ENCODE measurements at regions not wholly inside any gene's neighbourhood (a gene's known extent, or its start where the extent isn't known, plus 50 kb on each side); places are given as distances from the start of the nearest gene placed in this dataset.
"Not testable (repeated sequence)": the region's sequence is repeated elsewhere in the genome, so short reads cannot be mapped to it uniquely, and the experiment has no call there.

DNA sequence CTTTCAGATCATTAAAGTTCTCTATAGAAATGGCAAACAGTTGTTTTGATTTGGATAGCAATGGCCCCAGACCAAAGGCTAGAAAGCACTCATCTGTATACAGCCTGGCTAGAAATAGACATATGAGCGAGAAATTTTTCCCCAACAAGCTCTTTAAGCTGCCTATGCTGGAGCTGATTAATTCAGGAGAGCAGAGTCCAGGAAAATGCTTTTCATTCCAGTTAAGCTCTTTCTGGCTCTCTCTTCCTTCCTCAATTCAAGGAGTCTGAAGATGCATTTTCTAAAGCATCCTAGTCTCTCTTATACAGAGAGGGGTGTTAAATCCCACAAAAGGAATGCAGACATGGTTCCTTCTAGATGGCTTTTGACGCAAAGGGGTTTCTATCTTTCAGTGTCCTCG lies 141.7 kb upstream of the RAI2 start:
- no peak for DNase-seq

- no peak for DNase-seq
Observed at GRCh38 chrX:17994429-17994828, 133.3 kb upstream of the RAI2 start.

DNA sequence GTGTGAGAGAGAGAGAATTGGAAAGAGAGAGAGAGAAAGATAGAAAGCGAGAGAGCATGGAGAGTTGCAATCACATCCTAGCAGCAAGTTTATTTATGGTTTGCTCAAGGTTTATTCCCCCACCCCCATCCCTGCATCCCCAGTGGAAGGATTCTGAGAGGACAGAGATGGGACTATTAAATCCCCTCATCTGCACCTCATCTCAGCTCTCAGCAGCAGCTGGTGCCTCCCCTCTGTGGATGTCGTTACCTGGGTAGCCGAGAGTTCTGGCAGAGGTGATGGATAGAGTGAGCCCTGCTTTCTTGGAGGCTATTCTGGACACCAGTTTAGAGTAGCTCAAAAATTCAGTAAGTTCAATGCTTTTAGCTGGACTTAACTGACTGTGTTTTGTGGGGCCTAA lies 132.0 kb upstream of the RAI2 start:
- DNase-seq: no peak

- DNase-seq: no peak
Observed at GRCh38 chrX:17990532-17990931, 129.4 kb upstream of the RAI2 start.

DNA sequence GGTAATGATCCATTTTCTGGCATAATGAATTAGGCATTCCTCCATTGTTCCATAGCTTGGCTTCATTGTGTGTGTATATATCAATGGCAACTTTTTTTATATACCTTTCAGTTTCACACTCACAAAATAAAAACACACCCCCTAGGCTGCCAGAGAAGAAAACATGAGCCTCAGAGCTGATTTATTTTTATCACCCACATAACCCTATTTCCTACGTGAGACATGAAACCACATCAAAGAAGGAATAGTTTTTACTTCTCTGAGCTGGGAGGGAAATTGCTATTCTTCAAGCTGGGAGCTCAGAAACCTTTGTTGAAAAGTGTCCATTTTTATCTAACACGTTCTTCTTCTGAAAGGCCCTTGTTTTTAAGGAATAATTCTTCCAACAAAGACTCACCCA lies 126.7 kb upstream of the RAI2 start:
- no peak for DNase-seq

GRCh38 chrX:17986977-17987376 lies 125.9 kb upstream of the RAI2 start:
- no peak for DNase-seq

DNA sequence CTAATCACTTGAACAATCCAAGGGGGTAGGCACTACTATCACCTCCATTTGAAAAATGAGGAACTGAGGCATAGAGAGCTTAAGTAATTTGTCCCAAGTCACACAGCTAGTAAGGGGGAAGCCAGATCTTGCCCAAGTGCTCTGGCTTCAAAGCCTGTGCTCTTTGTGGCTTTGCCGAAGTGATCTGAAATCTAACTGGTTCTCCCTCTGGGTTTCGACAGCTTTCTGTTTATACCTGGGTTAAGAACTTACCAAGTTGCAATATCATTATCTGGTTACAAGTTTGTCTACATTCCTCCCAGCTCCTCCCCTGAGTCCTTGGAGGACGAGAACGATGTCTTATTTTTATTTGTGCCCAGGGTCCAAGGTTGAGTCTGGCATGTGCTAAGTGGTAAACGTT lies 125.3 kb upstream of the RAI2 start:
- DNase-seq: no peak

DNA sequence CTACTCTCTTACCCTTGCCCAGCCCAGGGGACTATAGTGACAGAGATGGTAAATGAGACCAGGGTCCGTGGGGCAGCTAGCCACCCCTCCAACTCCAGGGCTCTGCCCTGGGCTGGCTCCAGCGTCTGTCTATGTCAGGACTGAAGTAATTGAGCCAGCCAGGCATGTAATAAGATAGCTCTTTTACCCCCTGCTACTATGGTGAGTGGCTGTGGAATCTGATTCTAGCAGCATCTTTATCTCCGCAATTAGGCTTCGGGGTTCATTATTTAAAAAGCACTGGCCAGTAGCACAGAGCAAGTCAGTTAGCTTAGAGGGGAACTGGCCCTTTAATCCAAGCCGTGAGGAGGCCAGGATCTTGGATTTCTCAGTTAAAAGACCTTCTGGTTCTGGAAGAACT lies 123.3 kb upstream of the RAI2 start:
- DNase-seq: no peak

- DNase-seq: no peak
Observed at GRCh38 chrX:17983389-17983788, 122.3 kb upstream of the RAI2 start.

DNA sequence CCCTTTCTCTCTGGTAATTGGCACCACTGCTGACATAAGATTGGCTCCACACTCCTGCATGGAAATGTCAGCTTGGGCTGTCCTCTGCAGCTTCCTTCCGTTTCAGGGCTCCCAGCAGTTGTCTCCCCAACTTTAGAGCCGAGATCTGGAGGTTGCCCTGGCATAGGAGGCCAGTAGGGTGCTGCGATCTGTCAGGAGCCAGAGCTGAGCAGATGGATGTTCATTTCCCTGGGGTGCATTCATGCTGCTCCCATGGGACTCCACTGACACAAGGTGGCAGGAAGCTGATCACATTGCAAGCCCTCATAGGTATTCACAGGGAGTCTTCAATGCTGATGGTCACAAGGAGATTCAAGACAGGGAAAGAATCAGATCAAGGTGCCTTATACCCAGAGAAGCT lies 116.6 kb upstream of the RAI2 start:
- DNase-seq: no peak

DNA sequence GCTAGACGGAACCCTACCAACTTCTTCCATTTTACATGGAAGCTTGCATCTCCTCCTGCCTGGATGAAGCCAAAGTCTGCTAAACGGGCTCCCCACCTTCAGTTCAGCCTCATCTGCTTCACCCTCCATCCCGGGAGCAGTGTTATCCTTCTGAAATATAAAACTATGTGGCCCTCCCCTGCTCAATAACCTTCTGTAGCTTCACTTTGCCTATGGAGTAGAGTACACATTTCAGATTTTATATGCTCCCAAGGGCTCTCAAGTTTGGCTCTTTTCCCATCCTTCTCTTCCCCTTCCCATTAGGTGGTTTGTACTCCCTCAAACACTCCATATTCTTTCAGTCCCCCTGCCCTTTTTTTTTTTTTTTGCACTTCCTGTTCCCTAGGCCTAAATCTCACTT lies 115.9 kb upstream of the RAI2 start:
- no peak for DNase-seq

DNA sequence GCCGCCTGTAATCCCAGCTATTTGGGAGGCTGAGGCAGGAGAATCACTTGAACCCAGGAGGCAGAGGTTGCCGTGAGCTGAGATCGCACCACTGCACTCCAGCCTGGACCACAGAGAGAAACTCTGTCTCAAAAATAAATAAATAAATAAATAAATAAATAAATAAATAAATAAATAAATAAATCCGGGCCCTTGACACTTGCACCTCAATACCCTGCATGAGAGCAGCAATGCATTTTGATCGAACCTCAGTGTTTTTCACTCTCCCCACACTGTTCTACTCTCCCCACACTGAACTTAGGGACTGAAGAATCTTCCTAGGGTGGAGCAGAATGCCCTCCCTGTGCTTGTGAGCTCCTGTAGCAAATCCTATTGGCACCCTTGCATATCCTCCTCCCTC lies 114.3 kb upstream of the RAI2 start:
- DNase-seq: not testable (repeated sequence)

DNA sequence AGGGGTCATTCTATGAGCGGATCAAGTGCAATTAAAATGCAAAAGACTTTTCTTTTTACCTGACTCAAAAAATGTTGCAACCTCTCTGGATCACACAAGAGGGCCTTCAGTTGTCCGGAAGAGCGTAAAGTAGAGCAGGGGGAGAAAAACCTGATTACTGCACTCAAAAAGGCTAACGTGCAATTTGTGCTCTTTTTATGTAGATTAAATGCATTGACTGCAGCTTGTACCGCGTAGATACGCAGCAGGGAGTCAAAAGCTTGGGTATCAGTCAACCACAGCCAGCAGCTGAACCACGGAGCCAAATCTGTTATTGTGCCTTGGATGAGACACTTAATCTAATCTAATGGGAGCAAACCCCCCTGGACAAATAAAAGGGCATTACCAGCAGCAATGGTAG lies 107.3 kb upstream of the RAI2 start:
- DNase-seq: peak; percentile 57

GRCh38 chrX:17967888-17968287 lies 106.8 kb upstream of the RAI2 start:
- DNase-seq: peak; percentile 83

DNA sequence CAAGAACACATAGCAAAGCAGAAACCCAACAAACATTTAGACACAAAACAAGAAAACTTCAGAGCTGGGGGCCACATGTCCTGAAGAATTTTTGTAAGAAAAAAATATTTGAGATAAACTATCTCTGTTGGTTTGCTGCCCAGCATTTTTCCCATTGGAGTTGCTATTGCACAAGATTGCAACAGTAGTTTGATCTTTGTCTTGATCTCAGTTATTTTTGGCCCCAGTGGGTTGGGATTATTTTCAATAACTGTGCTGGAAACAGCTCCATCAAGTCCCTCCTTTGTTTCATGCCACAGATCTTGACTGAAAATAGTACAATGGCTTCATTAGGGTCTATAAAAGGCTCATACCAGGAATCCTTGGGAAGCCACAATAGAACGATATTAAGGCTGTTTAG lies 103.8 kb upstream of the RAI2 start:
- DNase-seq: no peak

GRCh38 chrX:17960891-17961290 lies 99.8 kb upstream of the RAI2 start:
- no peak for DNase-seq

- no peak for DNase-seq
Observed at GRCh38 chrX:17944833-17945497, 83.9 kb upstream of the RAI2 start.

GRCh38 chrX:17941171-17941570 lies 80.1 kb upstream of the RAI2 start:
- DNase-seq: not testable (repeated sequence)

DNA sequence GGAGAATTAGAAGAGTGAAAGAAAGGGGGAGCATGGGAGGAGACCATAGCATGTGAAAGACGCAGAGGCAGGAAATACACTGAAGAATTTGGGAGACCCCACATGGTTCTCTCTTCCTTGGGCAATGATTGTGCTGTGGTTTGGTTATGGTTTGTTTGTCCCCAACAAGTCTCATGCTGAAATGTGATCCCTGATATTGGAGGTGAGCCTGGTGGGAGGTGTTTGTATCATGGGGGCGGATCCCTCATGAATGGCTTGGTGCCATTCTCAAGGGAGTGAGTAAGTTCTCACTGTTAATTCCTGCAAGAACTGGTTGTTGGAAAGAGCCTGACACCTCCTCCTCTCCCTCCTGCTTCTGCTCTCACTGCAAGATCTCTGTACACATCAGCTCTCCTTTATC lies 78.6 kb upstream of the RAI2 start:
- DNase-seq: no peak

GRCh38 chrX:17933856-17934255 lies 72.8 kb upstream of the RAI2 start:
- no peak for DNase-seq

DNA sequence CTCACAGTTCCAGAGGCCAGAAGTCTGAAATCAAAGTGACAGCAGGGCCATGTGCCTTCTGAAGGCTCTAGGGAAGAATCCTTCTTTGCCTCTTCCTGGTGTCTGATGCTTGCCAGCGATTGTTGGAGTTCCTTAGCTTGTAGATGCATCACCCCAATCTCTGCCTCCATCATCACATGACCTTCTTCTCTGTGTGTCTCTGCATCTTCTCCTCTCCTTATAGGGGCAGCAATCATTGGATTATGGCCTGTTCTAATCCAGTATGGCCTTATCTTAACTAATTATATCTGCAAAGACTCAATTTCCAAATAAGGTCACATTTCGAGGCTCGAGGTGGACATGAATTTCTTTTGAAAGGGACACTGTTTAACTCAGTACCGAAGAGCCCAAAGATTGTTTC lies 71.7 kb upstream of the RAI2 start:
- DNase-seq: no peak

DNA sequence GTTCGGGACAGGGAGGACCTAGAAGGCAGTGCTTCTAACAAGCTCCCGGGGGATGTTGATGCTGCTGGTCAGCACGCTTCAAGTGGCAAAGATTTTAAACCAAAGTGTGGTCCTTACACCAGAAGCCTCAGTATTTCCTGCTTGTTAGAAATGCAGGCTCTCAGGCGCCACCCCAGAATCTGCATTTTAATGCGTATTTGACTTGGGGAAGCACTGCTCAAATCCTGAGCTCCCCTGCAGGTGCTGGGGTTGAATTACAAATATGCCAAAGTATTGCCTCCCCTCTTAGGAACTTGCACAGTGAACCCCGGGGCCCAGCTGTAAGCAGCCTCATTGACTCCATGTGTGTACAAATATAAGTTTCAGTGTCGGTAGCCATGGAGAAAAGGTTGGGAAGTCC lies 70.8 kb upstream of the RAI2 start:
- no peak for DNase-seq

DNA sequence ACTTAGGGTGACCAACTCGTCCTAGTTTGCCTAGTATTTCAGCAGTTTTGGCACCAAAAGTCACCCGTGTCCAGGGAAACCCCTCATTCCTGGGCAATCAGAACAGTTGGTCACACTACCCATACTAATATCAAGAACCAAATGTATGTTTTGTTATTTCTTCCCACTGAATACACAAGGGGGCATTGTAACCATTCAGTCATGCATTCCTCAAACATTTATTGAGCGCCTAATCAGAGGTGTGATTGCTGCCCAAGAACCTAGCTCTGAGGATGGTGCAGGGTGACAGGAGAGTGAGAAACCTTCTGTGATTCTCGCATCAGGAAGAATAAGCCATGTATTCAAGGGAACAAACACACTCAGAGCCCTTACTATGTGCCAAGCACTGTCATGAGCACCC lies 69.8 kb upstream of the RAI2 start:
- DNase-seq: peak; percentile 41

GRCh38 chrX:17923546-17923945 lies 62.4 kb upstream of the RAI2 start:
- DNase-seq: no peak

- peak; percentile 13 for DNase-seq
Observed at GRCh38 chrX:17922303-17922702, 61.2 kb upstream of the RAI2 start.

All from NCI-H510A treated with DMSO at 0.1 percent for 48 hours (cell line).